Progenitor cell of endocrine pancreas (in vitro differentiated cells): ENCODE measurements at regions not wholly inside any gene's neighbourhood (a gene's known extent, or its start where the extent isn't known, plus 50 kb on each side); places are given as distances from the start of the nearest gene placed in this dataset.
"Not testable (repeated sequence)": the region's sequence is repeated elsewhere in the genome, so short reads cannot be mapped to it uniquely, and the experiment has no call there.

ENCODE experiments used
- DNase-seq: peaks from one replicate; pipeline ENCODE4 v3.0.0; 2021; ENCODE audit warnings: low spot score; ENCODE audit not compliant: unreplicated experiment
- H3K27ac Mint-ChIP-seq: 2 replicates; pipeline ENCODE4 v1.8.0; 2021; ENCODE audit warnings: mild to moderate bottlenecking, moderate library complexity, mixed read lengths
- H3K27me3 Mint-ChIP-seq: 2 replicates; pipeline ENCODE4 v1.8.0; 2021; ENCODE audit warnings: mixed read lengths
- H3K36me3 Mint-ChIP-seq: 2 replicates; pipeline ENCODE4 v1.8.0; 2022; ENCODE audit warnings: mixed read lengths; ENCODE audit not compliant: insufficient read depth
- H3K4me1 Mint-ChIP-seq: 2 replicates; pipeline ENCODE4 v1.8.0; 2021; ENCODE audit warnings: low read depth, mixed read lengths
- H3K4me3 Mint-ChIP-seq: 2 replicates; pipeline ENCODE4 v1.8.0; 2021; ENCODE audit warnings: low read depth, mild to moderate bottlenecking, moderate library complexity, mixed read lengths
- H3K9me3 Mint-ChIP-seq: 2 replicates; pipeline ENCODE4 v1.8.0; 2021; ENCODE audit warnings: low read depth, mixed read lengths

DNA sequence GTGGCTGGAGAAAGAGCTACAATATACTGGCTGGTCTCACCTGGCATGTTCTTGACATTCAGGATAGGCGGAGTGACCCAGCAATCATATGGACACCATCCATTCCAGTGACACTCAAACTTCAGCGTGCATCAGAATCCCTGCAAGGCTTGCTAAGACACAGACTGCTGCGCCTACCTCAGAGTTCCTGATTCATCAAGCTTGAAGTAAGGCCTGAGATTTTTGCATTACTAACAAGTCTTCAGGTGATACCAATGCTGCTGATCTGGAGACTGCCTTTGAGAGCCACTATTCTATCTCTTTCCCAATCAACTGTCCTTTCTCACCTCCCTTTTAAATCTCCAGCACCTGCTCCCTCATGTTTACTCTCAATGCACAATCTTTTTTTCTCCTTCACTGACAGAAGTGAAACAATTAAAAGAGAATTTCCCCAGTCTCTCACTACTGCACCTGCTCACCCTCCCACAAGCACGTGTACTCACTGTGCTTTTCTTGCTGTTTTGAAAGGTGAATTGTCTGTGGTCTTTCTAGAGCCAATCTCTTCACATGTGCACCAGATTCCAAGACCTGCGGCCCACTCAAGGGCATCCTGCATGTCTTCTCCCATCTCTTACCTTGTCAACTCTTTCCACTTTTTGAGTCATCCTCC is 519.2 kb downstream of the TTLL7 start:
- H3K27ac Mint-ChIP-seq, H3K9me3 Mint-ChIP-seq, H3K27me3 Mint-ChIP-seq, DNase-seq, H3K4me3 Mint-ChIP-seq, H3K36me3 Mint-ChIP-seq: not testable (repeated sequence)
- peaks cover 14% of the 10 kb centered on the region for H3K4me1 Mint-ChIP-seq

- not testable (repeated sequence) for H3K4me3 Mint-ChIP-seq, H3K36me3 Mint-ChIP-seq, H3K9me3 Mint-ChIP-seq, H3K27ac Mint-ChIP-seq, H3K27me3 Mint-ChIP-seq, DNase-seq
- peaks cover 14% of the 10 kb centered on the region for H3K4me1 Mint-ChIP-seq
Measured at GRCh38 chr1:83478127-83478526, 520.8 kb downstream of the TTLL7 start.

GRCh38 chr1:83476518-83476917 is 522.4 kb downstream of the TTLL7 start:
- H3K36me3 Mint-ChIP-seq, H3K4me3 Mint-ChIP-seq, H3K9me3 Mint-ChIP-seq, H3K27me3 Mint-ChIP-seq, H3K27ac Mint-ChIP-seq, DNase-seq: not testable (repeated sequence)
- H3K4me1 Mint-ChIP-seq: peaks cover 16% of the 10 kb centered on the region

GRCh38 chr1:83474946-83475345 is 524.0 kb downstream of the TTLL7 start:
- not testable (repeated sequence) for H3K4me3 Mint-ChIP-seq, H3K27me3 Mint-ChIP-seq, H3K27ac Mint-ChIP-seq, H3K9me3 Mint-ChIP-seq, H3K4me1 Mint-ChIP-seq, H3K36me3 Mint-ChIP-seq, DNase-seq

DNA sequence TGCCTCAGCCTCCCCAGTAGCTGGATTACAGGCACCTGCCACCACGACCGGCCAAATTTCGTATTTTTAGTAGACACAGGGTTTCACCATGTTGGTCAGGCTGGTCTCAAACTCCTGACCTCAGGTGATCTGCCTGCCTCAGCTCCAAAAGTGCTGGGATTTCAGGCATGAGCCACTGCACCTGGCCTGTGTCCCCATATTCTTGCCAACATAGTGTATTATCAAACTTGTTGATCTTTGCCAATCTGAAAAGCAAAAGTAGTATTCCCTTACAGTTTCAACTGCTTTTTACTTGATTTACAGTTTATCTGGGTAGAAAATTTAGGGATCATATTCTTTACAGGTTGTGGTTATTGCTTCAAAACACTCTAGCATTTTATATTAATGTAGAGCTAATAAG is 524.9 kb downstream of the TTLL7 start:
- H3K27me3 Mint-ChIP-seq, H3K9me3 Mint-ChIP-seq, H3K27ac Mint-ChIP-seq, H3K4me3 Mint-ChIP-seq, H3K4me1 Mint-ChIP-seq, H3K36me3 Mint-ChIP-seq, DNase-seq: not testable (repeated sequence)

DNA sequence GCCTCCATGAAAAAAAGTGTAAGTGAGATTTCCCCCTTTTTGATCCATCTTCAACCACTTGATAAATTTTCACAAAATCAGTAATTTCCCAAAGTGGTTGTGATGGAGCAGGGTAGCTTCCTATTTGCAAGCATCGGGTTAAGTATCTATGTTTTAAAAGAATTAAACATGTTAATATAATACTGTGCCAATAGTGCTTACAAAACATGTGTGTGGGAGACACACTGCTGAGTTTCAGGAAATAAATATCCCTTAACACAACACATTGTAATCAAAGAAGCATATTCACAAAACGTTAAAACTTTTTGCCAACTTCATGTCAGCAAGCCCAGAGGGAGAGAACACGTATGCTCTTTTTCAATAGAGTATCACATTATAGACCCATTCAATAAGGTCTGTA is 526.9 kb downstream of the TTLL7 start:
- H3K27me3 Mint-ChIP-seq, H3K4me1 Mint-ChIP-seq, H3K27ac Mint-ChIP-seq, H3K36me3 Mint-ChIP-seq, H3K9me3 Mint-ChIP-seq, H3K4me3 Mint-ChIP-seq, DNase-seq: not testable (repeated sequence)

- H3K27ac Mint-ChIP-seq, H3K9me3 Mint-ChIP-seq, DNase-seq, H3K4me1 Mint-ChIP-seq, H3K4me3 Mint-ChIP-seq, H3K27me3 Mint-ChIP-seq, H3K36me3 Mint-ChIP-seq: not testable (repeated sequence)
Measured at GRCh38 chr1:83471272-83471671, 527.7 kb downstream of the TTLL7 start.

- not testable (repeated sequence) for DNase-seq, H3K9me3 Mint-ChIP-seq, H3K4me3 Mint-ChIP-seq, H3K4me1 Mint-ChIP-seq, H3K27me3 Mint-ChIP-seq, H3K36me3 Mint-ChIP-seq, H3K27ac Mint-ChIP-seq
Measured at GRCh38 chr1:83468336-83468735, 530.6 kb downstream of the TTLL7 start.

GRCh38 chr1:83457735-83458248 is 541.1 kb downstream of the TTLL7 start:
- H3K36me3 Mint-ChIP-seq, H3K27me3 Mint-ChIP-seq, H3K9me3 Mint-ChIP-seq, DNase-seq, H3K4me3 Mint-ChIP-seq: not testable (repeated sequence)
- H3K4me1 Mint-ChIP-seq: peaks cover 21% of the 10 kb centered on the region
- H3K27ac Mint-ChIP-seq: peak overlapping the region; percentile 41

- not testable (repeated sequence) for H3K27me3 Mint-ChIP-seq, H3K9me3 Mint-ChIP-seq, DNase-seq, H3K27ac Mint-ChIP-seq, H3K36me3 Mint-ChIP-seq, H3K4me3 Mint-ChIP-seq
- peaks cover 21% of the 10 kb centered on the region for H3K4me1 Mint-ChIP-seq
Measured at GRCh38 chr1:83457281-83457680, 541.7 kb downstream of the TTLL7 start.

DNA sequence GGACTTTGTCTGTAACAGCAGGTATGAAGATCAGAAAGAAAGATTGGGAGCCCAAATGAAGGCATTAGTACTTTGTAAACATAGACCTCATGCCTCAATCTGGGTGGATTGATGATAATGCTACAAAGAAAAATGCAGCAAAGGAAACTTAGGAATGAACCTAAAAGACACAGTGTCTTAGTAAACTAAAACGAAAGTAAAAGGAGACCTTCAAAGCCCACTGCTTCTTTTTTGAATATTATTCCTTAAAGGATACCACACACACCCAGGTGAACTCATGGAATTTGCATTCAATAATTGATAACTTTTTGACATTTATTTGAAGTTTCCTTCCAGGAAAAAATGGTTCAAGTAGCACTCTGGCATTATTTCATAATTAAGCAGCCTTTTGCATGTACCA is 543.2 kb downstream of the TTLL7 start:
- Mint-ChIP-seq H3K4me1 (peaks cover 22% of the 10 kb centered on the region), H3K4me3 (peak overlapping the region; percentile 19)
- H3K27ac Mint-ChIP-seq: not testable (repeated sequence)

GRCh38 chr1:83445873-83446272 is 553.1 kb downstream of the TTLL7 start:
- not testable (repeated sequence) for H3K36me3 Mint-ChIP-seq, H3K4me1 Mint-ChIP-seq, H3K9me3 Mint-ChIP-seq, H3K27me3 Mint-ChIP-seq, H3K27ac Mint-ChIP-seq, DNase-seq, H3K4me3 Mint-ChIP-seq

More for the DNA sequence above, 543.2 kb downstream of the TTLL7 start:
- not testable (repeated sequence) for H3K27me3 Mint-ChIP-seq, DNase-seq, H3K9me3 Mint-ChIP-seq, H3K36me3 Mint-ChIP-seq

DNA sequence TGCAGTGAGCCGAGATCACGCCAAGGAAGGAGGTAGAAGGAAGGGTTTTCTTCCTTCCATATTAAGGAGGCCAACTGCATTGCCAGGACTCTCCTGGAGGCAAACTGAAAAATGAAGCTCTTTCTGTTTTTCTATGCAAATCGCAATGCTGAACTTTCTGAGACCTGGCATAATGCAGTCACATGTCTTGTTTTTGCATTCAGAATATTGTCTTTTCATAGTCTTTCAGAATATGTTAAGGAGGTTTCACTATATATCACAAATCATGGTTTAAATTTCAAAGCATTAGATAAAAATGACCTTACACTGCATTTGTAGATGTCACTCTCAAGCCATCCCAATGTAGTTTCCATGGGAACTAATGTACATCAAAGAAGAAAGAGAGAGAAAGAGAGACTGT is 556.5 kb downstream of the TTLL7 start:
- H3K27me3 Mint-ChIP-seq, H3K4me3 Mint-ChIP-seq, H3K27ac Mint-ChIP-seq, H3K36me3 Mint-ChIP-seq, H3K4me1 Mint-ChIP-seq, H3K9me3 Mint-ChIP-seq, DNase-seq: not testable (repeated sequence)

GRCh38 chr1:83440586-83440985 is 558.3 kb downstream of the TTLL7 start:
- not testable (repeated sequence) for H3K27ac Mint-ChIP-seq, H3K4me1 Mint-ChIP-seq, H3K4me3 Mint-ChIP-seq, DNase-seq, H3K36me3 Mint-ChIP-seq, H3K9me3 Mint-ChIP-seq, H3K27me3 Mint-ChIP-seq
